SK-N-SH (cell line): ENCODE measurements at regions not wholly inside any gene's neighbourhood (a gene's known extent, or its start where the extent isn't known, plus 50 kb on each side); places are given as distances from the start of the nearest gene placed in this dataset.

Experiments
- EZH2phosphoT487 ChIP-seq: fragments of 200-600 bp; sonication (generic); IDR thresholded peaks from 2 replicates; pipeline ENCODE4 v1.6.1; 2017; ENCODE audit warnings: low read depth, mixed run types, mild to moderate bottlenecking, antibody characterized with exemption, moderate library complexity, borderline replicate concordance
- RCOR1 ChIP-seq: fragments of 150-350 bp; IDR thresholded peaks from 2 replicates; pipeline ENCODE4 v1.6.1; 2017; ENCODE audit warnings: antibody characterized with exemption, low read length
- TAF1 ChIP-seq: IDR thresholded peaks from 2 replicates; pipeline ENCODE4 v1.6.1; 2012; ENCODE audit warnings: low read depth, mild to moderate bottlenecking, low read length, moderate library complexity, borderline replicate concordance
- TF ChIP-seq, protein P1 (sequence below): fragments of 200-600 bp; sonication (generic); IDR thresholded peaks from 2 replicates; pipeline ENCODE4 v1.6.1; 2017; ENCODE audit warnings: antibody characterized with exemption, mild to moderate bottlenecking, moderate library complexity

DNA sequence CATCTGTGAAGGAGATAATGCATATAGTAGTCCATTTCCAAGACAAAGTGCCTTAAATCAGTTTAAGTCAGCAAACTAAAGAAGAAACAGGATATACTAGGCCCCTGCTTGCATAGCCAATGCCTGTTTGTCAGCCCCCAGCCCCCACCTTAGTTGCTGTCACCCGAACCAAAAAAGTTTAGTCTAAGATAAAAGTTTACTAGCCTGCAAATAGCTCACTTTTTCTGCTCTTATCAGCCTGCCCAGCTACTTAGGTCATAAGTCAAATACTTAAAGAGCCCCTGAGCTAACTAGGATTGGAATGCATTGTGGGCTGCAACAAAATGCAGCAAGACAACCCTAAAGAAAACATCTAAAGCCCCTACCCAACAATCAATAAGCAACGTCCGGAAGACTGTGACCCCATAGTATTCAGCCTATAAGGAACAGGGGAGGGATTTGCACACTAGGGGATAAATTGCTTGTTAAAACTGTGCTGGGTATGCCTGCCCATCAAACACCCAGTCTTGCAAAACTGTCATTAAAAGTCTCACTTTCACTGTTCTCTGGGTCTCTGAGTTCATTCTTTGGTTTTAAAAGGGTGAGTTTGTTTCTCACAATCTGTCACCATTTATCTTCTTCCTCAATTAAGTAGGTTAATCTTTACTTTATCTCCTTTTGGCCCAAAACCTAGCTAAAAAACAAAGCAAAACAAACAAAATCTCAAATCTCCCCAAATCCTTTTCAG is 92.4 kb upstream of the CEP78 start:
- TF ChIP-seq, protein P1, sequence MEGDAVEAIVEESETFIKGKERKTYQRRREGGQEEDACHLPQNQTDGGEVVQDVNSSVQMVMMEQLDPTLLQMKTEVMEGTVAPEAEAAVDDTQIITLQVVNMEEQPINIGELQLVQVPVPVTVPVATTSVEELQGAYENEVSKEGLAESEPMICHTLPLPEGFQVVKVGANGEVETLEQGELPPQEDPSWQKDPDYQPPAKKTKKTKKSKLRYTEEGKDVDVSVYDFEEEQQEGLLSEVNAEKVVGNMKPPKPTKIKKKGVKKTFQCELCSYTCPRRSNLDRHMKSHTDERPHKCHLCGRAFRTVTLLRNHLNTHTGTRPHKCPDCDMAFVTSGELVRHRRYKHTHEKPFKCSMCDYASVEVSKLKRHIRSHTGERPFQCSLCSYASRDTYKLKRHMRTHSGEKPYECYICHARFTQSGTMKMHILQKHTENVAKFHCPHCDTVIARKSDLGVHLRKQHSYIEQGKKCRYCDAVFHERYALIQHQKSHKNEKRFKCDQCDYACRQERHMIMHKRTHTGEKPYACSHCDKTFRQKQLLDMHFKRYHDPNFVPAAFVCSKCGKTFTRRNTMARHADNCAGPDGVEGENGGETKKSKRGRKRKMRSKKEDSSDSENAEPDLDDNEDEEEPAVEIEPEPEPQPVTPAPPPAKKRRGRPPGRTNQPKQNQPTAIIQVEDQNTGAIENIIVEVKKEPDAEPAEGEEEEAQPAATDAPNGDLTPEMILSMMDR: no peak
- TF ChIP-seq TAF1: no peak
- TF ChIP-seq RCOR1: no peak
- no peak for TF ChIP-seq EZH2phosphoT487
